Activated naive CD4-positive, alpha-beta T cell treated with anti-CD3 and anti-CD28 coated beads for 36 hours (primary cell): ENCODE measurements at regions not wholly inside any gene's neighbourhood (a gene's known extent, or its start where the extent isn't known, plus 50 kb on each side); places are given as distances from the start of the nearest gene placed in this dataset.

ENCODE experiments used
- CTCF ChIA-PET: fragments of 350-600 bp; sonication (Branson Sonifier 250); formaldehyde crosslinking; loops from one replicate; lab custom pipeline; 2021; ENCODE audit warnings: antibody characterized with exemption; lab: Charles Lee
- DNase-seq: peaks from one replicate; pipeline ENCODE4 v3.0.0-alpha.2; 2020
- H3K27ac Mint-ChIP-seq: one replicate; pipeline ENCODE4 v1.8.0; 2021; ENCODE audit warnings: mild to moderate bottlenecking, mixed read lengths
- H3K27me3 Mint-ChIP-seq: one replicate; pipeline ENCODE4 v1.8.0; 2021; ENCODE audit warnings: low read depth, mixed read lengths
- H3K36me3 Mint-ChIP-seq: one replicate; pipeline ENCODE4 v1.8.0; 2021; ENCODE audit warnings: low read depth, mixed read lengths
- H3K4me1 Mint-ChIP-seq: one replicate; pipeline ENCODE4 v1.8.0; 2021; ENCODE audit warnings: low read depth, mixed read lengths
- H3K4me3 Mint-ChIP-seq: one replicate; pipeline ENCODE4 v1.8.0; 2021; ENCODE audit warnings: mild to moderate bottlenecking, moderate library complexity, mixed read lengths
- H3K9me3 Mint-ChIP-seq: one replicate; pipeline ENCODE4 v1.8.0; 2021; ENCODE audit warnings: mixed read lengths
- intact Hi-C: fragments of 100-400 bp; cut with micrococcal nuclease; formaldehyde crosslinking; loops from one replicate; pipeline ENCODE4 v1.15.1; 2023

DNA sequence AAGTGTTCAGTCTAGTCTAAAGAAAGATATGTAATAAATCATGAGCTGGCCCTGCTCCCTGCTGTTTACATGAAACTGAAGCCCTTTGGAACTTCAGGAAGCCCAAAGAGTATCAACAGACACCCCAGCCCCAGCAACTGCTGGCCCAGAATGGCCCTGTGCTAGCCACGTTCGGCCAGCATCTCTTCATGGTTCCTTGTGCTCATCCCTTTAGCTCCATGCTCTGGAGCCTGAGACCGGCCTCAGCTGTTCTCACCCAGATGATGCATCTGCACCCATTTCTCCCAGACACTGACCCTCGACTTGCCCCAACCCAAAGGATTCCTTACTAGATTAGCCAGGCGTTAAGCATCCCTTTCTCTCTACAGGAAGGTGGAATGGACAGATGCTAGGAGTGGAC lies 207.3 kb downstream of the HS3ST3B1 start:
- DNase-seq: no peak
- no peaks in the 10 kb centered on the region for H3K4me1 Mint-ChIP-seq
- H3K36me3 Mint-ChIP-seq: no peaks in the 10 kb centered on the region
- no peak overlapping the region for H3K4me3 Mint-ChIP-seq
- intact Hi-C loops: no loop called here
- peaks cover 2% of the 10 kb centered on the region for H3K9me3 Mint-ChIP-seq
- H3K27ac Mint-ChIP-seq: no peak overlapping the region
- CTCF ChIA-PET: no interaction called here
- H3K27me3 Mint-ChIP-seq: no peaks in the 10 kb centered on the region

DNA sequence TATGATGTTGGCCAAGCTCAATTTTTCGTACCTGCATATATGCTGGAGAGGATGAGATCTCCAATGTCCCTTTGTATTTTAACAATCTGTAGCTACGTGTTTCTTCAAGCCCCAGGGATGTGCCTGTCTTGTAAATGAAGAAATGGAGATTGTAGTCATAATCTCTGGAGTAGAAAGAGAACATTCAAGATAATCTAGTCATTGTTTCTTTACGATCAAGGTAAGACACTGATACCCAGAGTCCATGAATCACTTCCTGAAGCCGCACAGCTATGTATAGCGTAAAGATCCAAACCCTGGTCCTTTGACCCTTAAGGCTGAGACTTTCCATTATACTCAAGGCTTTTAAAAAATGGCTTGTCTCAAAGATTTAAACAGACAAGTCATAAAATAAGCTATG lies 205.5 kb downstream of the HS3ST3B1 start:
- Mint-ChIP-seq H3K27ac (no peak overlapping the region), H3K9me3 (peaks cover 2% of the 10 kb centered on the region), H3K4me3 (no peak overlapping the region), H3K36me3 (no peaks in the 10 kb centered on the region), H3K27me3 (no peaks in the 10 kb centered on the region), H3K4me1 (no peaks in the 10 kb centered on the region)
- DNase-seq: no peak
- CTCF ChIA-PET: no interaction called here
- intact Hi-C loops: no loop called here

DNA sequence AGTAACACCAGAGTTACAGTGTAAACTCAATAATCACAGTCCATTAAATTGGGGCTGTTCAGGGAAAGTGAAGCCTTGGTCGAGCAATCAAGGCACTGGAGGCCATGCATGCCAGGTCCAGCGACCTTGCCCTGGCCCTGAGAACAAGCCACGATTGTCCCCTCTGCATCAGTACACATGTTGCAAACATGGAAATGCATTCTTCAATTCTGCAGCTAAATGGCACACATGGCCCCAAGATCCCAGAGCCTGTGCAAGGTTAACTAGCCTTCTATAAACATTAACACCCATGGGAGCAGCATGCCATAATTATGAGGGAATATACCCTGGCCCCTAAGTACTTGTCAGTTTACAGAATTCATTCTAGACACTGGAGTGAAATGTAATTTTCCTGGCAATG lies 204.7 kb downstream of the HS3ST3B1 start:
- H3K27ac Mint-ChIP-seq: no peak overlapping the region
- H3K4me1 Mint-ChIP-seq: no peaks in the 10 kb centered on the region
- DNase-seq: no peak
- H3K27me3 Mint-ChIP-seq: no peaks in the 10 kb centered on the region
- H3K9me3 Mint-ChIP-seq: peaks cover 2% of the 10 kb centered on the region
- intact Hi-C loops: no loop called here
- no peak overlapping the region for H3K4me3 Mint-ChIP-seq
- no peaks in the 10 kb centered on the region for H3K36me3 Mint-ChIP-seq
- CTCF ChIA-PET: no interaction called here

DNA sequence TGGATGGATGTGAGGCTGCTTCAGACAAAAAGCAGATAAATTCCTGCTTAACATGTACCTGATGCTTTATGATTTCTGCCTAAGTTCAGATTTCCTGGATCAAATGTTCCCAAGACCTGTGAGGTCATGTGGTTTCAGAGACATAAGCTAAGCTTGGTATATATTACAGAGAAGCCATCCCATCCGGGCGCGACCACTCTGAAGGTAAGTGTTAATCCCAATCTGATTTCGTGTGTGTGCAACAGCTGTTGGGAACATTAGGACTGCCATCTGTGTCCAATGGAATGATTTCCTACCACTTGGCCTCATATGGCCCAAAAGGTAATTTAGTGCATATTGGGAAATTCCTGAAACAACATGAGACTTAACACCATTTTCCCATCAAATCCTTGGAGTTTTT lies 199.1 kb downstream of the HS3ST3B1 start:
- Mint-ChIP-seq H3K27me3 (no peaks in the 10 kb centered on the region), H3K4me3 (no peak overlapping the region), H3K36me3 (no peaks in the 10 kb centered on the region), H3K27ac (no peak overlapping the region), H3K4me1 (no peaks in the 10 kb centered on the region), H3K9me3 (no peaks in the 10 kb centered on the region)
- no peak for DNase-seq
- CTCF ChIA-PET: no interaction called here
- intact Hi-C loops: no loop called here

DNA sequence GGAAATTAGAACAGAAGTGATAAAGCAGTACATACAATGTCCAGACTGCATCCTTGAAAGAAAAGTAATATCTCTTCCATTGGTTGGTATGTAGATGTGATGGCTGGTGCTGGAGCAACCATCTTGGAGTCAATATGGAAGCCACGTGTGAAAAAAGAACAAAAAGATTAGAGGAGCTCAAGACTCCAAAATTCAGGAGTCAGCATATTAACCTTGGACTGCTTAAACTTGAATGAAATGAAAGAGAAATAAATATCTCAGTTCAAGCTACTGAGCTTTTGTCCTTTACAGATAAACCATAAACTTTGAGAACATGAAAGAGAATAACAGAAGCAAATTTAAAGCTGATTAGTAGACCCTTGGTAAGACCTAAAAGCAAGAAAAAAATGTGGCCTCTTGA lies 197.9 kb downstream of the HS3ST3B1 start:
- H3K4me3 Mint-ChIP-seq: no peak overlapping the region
- CTCF ChIA-PET: no interaction called here

DNA sequence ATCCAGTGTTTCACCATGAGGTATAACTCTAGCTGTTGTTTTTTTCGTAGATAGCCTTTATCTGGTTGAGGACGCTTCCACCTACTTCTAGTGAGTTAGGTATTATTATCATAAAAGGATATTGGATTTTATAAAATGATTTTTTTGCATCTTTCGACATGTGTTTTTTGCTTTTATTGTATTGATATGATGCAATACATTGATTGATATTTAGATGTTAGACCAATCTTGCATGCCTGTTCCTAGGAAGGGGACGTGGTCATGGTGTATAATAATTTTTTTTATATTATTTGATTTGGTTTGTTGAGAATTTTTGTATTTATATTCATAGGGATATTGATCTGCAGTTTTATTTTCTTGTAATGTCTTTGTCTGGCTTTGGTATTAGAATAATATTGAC lies 193.3 kb downstream of the HS3ST3B1 start:
- DNase-seq: no peak
- no peaks in the 10 kb centered on the region for H3K36me3 Mint-ChIP-seq
- no peak overlapping the region for H3K27ac Mint-ChIP-seq
- H3K27me3 Mint-ChIP-seq: no peaks in the 10 kb centered on the region
- CTCF ChIA-PET: no interaction called here
- H3K9me3 Mint-ChIP-seq: peaks cover 6% of the 10 kb centered on the region
- intact Hi-C loops: no loop called here
- H3K4me3 Mint-ChIP-seq: no peak overlapping the region
- H3K4me1 Mint-ChIP-seq: no peaks in the 10 kb centered on the region

More for the DNA sequence above, 197.9 kb downstream of the HS3ST3B1 start:
- Mint-ChIP-seq H3K4me1 (no peaks in the 10 kb centered on the region), H3K9me3 (peaks cover 6% of the 10 kb centered on the region), H3K27ac (no peak overlapping the region), H3K27me3 (no peaks in the 10 kb centered on the region), H3K36me3 (no peaks in the 10 kb centered on the region)
- no peak for DNase-seq
- intact Hi-C loops: no loop called here

DNA sequence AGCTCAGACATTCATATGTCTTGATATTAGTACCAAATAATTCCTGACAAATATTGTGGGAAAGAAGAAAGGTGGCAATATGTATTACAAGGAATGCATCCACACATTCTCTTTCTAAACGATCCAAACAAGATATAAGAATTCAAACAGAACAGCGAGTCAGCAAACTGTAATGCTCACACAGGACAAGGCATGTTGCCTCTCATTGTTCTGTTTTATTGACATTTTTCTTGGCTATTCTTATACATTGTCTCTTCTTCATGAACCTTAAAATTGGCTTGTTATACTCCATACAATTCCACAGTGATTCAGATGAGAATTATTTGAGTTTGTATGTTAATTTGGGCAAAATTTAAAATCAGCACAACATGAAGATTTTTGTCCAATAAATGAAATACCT lies 189.1 kb downstream of the HS3ST3B1 start:
- no peak overlapping the region for H3K27ac Mint-ChIP-seq
- peaks cover 6% of the 10 kb centered on the region for H3K9me3 Mint-ChIP-seq
- no peak overlapping the region for H3K4me3 Mint-ChIP-seq
- no peak for DNase-seq
- CTCF ChIA-PET: no interaction called here
- H3K4me1 Mint-ChIP-seq: no peaks in the 10 kb centered on the region
- intact Hi-C loops: no loop called here
- H3K36me3 Mint-ChIP-seq: no peaks in the 10 kb centered on the region
- H3K27me3 Mint-ChIP-seq: no peaks in the 10 kb centered on the region

DNA sequence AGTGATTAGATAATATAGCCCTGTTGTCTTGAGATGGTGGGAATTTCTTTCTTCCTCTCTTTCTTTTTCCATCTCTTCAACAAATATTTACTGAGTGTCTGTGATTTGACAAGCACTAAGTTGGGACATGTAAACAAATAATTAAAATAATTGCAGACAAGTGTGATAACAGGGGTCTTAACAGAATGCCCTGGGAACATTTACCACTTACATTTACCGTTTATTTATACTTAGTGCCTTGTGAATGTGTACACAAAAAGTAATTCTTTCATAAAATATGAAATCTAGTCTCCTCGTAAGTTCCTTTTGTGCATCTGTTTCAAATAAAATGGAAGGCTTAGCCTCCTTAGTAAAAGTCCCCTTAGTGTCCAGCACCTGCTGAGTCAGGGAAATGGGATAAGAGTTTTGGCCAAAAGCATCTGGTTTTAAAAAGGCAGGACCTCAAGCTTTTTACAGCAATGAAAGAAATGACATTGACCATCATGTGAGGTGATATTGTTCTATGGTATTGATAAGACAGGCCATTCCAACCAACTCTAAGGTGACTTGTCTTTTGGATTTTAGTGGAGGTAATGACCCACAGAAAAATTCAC lies 188.2 kb downstream of the HS3ST3B1 start:
- H3K36me3 Mint-ChIP-seq: no peaks in the 10 kb centered on the region
- no peak overlapping the region for H3K27ac Mint-ChIP-seq
- H3K4me1 Mint-ChIP-seq: no peaks in the 10 kb centered on the region
- H3K9me3 Mint-ChIP-seq: no peaks in the 10 kb centered on the region
- no peaks in the 10 kb centered on the region for H3K27me3 Mint-ChIP-seq
- no peak for DNase-seq
- no peak overlapping the region for H3K4me3 Mint-ChIP-seq
- CTCF ChIA-PET: no interaction called here
- intact Hi-C loops: no loop called here

DNA sequence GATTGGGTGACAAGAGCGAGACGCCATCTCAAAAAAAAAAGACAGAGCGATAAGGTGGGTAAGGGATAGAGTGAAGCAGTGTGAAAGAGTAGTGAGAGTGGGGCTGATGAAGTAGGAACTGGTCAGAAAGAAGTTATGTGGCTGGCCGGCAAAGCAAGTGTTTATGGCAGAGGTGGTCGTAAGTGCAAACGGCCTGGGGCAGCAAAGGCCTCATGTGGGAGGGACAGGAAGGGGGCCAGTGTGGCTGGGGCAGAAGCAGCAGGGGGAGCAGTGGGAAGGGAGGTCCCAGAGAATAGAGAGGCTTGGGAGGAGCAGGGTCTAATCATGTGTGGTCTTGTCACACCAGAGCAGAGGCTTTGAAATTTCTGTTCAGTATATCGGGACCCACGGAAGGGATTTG lies 186.2 kb downstream of the HS3ST3B1 start:
- Mint-ChIP-seq H3K27me3 (no peaks in the 10 kb centered on the region), H3K4me3 (no peak overlapping the region), H3K4me1 (no peaks in the 10 kb centered on the region), H3K27ac (no peak overlapping the region), H3K9me3 (no peaks in the 10 kb centered on the region), H3K36me3 (no peaks in the 10 kb centered on the region)
- intact Hi-C loops: no loop called here
- CTCF ChIA-PET: no interaction called here
- DNase-seq: no peak

DNA sequence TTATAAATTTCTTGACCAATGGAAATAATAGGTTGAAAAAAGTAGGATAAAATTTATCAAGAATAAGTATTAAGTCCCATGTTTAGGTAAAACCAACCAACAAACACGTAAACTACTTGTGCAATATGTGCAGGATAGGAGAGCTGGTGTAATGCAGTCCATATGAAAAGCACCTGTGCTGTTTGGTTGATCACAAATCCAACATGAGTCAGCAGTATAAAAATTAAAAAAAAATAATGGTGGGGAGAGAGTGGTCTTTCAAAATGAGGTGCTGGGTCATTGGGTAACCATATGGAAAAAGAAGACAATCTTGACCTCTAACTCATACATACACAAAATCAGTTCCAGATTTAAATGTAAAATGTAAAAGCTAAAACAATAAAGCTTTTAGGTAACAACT lies 181.8 kb downstream of the HS3ST3B1 start:
- Mint-ChIP-seq H3K36me3 (no peaks in the 10 kb centered on the region), H3K4me3 (no peak overlapping the region), H3K27ac (no peak overlapping the region), H3K9me3 (no peaks in the 10 kb centered on the region), H3K27me3 (no peaks in the 10 kb centered on the region), H3K4me1 (no peaks in the 10 kb centered on the region)
- CTCF ChIA-PET: no interaction called here
- intact Hi-C loops: no loop called here
- no peak for DNase-seq

DNA sequence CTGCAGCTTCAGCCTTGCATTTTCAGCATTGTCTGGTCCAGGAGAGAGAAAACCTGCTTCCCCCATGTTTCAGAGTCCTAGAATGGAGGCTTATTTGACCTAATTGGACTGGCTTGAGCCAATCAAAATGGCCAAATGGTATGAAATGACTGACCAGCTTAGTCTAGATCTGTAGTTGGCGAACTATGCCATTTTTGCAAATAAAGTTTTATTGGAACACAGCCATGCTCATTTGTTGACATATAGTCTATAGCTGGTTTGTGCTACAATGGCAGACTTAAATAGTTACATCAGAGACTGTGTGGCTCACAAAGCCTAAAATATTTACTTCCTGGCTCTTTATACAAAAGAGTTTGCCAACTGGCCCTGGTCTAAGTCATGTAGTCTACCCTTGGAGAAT lies 180.8 kb downstream of the HS3ST3B1 start:
- H3K9me3 Mint-ChIP-seq: no peaks in the 10 kb centered on the region
- H3K36me3 Mint-ChIP-seq: no peaks in the 10 kb centered on the region
- H3K4me1 Mint-ChIP-seq: no peaks in the 10 kb centered on the region
- no peak overlapping the region for H3K4me3 Mint-ChIP-seq
- CTCF ChIA-PET: no interaction called here
- intact Hi-C loops: no loop called here
- no peak for DNase-seq
- H3K27ac Mint-ChIP-seq: no peak overlapping the region
- no peaks in the 10 kb centered on the region for H3K27me3 Mint-ChIP-seq

DNA sequence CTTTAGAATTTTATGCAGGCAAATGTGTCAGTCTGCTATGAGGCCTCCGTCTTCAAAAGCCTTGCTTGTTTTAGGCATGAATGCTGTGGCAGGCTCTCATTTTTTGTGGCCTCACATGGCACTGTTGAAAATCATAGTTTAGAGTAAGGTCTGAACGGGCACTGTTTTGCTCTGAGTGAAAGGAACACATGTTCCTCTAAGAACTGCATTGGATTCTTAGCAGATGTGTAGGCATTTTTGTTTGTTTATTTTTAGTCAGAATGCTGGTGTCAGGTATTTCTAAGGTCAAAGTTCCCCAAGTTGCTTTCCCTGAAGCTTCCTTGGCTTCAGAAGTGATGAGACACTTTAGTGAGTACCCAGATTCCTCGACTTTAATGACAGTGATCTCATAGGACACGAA lies 173.7 kb downstream of the HS3ST3B1 start:
- intact Hi-C loops: no loop called here
- no peaks in the 10 kb centered on the region for H3K27me3 Mint-ChIP-seq
- CTCF ChIA-PET: no interaction called here
- no peaks in the 10 kb centered on the region for H3K9me3 Mint-ChIP-seq
- H3K36me3 Mint-ChIP-seq: no peaks in the 10 kb centered on the region
- no peak overlapping the region for H3K4me3 Mint-ChIP-seq
- no peak overlapping the region for H3K27ac Mint-ChIP-seq
- no peaks in the 10 kb centered on the region for H3K4me1 Mint-ChIP-seq
- no peak for DNase-seq

DNA sequence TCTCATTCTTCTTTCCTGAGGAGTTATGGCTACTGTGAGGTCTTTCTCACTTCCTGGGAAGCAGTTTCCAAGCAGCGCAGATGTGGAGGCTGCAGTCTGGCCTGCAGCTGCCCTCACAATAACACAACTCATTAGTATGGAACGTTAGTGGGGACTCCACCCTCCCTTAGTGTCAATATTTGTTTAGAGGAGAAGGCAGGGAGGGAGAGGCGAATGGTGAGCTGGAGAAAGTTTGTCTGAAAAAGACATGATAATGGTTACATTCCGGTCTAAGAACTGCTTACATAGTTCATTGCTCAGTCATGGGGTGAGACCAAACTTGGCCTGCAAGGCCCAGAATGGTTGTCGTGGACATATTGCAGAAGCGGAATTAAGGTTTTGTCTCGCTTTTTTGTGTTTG lies 170.2 kb downstream of the HS3ST3B1 start:
- H3K4me3 Mint-ChIP-seq: no peak overlapping the region
- CTCF ChIA-PET: interaction anchor here (0.6 kb wide), 1 partner anchor 881 kb away, joined by 3 read pairs; no protein-coding TSS in a partner anchor
- no peak overlapping the region for H3K27ac Mint-ChIP-seq
- H3K9me3 Mint-ChIP-seq: peaks cover 4% of the 10 kb centered on the region
- intact Hi-C loops: no loop called here
- H3K27me3 Mint-ChIP-seq: no peaks in the 10 kb centered on the region
- no peaks in the 10 kb centered on the region for H3K36me3 Mint-ChIP-seq
- no peaks in the 10 kb centered on the region for H3K4me1 Mint-ChIP-seq
- DNase-seq: no peak

DNA sequence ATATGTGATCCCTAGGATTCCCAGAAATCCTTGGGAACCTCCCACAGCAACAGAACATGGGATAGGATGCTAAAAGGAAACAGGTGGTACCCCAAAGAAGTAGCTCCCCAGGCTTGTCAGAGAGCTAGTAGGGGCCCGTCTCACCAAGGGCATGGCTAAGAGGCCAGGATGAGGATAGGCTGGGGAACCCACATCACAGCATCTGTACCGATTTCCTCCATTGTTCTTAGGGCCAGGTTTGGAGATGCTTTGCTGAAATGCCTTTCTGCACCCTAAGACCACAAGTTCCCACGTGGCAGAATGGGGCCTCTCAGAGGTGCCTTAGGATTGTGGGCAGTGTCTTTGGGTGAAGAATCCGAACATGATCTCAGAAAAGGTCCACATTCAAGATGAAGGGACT lies 169.5 kb downstream of the HS3ST3B1 start:
- no peak overlapping the region for H3K27ac Mint-ChIP-seq
- DNase-seq: no peak
- CTCF ChIA-PET: no interaction called here
- H3K4me1 Mint-ChIP-seq: no peaks in the 10 kb centered on the region
- H3K36me3 Mint-ChIP-seq: no peaks in the 10 kb centered on the region
- H3K9me3 Mint-ChIP-seq: peaks cover 4% of the 10 kb centered on the region
- H3K4me3 Mint-ChIP-seq: no peak overlapping the region
- no peaks in the 10 kb centered on the region for H3K27me3 Mint-ChIP-seq
- intact Hi-C loops: no loop called here
